GM19395 (cell line): ENCODE measurements at regions not wholly inside any gene's neighbourhood (a gene's known extent, or its start where the extent isn't known, plus 50 kb on each side); places are given as distances from the start of the nearest gene placed in this dataset.

ENCODE experiments used
- ATAC-seq: cut with Tn5 transposase; IDR thresholded peaks from one replicate; pipeline ENCODE4 v1.9.1; 2021; ENCODE audit warnings: mild to moderate bottlenecking, moderate library complexity; ENCODE audit not compliant: unreplicated experiment

DNA sequence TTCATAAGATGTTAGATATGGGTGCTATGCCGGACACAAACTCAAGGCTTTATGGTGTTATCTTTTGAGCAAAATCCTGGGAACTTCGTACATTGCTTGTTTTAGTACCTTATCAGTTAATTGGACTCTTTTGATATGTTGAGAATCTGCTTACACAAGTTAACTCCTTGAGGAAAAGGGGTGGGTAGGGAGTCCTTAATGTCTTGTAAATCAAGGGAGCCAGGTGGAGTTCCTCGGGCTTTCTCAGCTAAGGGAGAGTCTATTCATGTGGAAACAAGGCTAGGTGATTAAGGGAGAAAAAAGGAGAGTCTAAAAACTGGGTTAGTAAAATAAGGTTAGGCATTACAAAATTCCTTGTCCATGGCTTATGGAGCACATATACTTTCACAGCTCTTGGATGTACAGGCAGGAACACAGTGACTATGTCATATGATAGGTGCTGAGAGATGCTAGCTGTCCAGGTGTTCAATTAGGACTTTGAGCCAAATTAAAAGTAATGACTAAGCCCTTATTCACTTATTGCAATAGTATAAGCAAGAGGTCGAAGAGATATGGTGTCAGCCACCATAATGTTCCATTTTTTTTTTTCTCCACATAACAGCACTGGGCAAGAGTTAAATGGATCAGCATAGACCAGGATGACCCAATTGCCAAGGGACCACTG, 59.5 kb upstream of the DYNAP start:
- ATAC-seq: no peak

- no peak for ATAC-seq
Observed at GRCh38 chr18:54532222-54532621, 58.8 kb upstream of the DYNAP start.

GRCh38 chr18:54532962-54533361, 58.1 kb upstream of the DYNAP start:
- ATAC-seq: no peak
